GM23248 (cell line): ENCODE measurements at regions not wholly inside any gene's neighbourhood (a gene's known extent, or its start where the extent isn't known, plus 50 kb on each side); places are given as distances from the start of the nearest gene placed in this dataset.

Experiments used
- DNase-seq: peaks from one replicate; pipeline ENCODE4 v3.0.0-alpha.2; 2015
- H2AFZ ChIP-seq: fragments of 200-600 bp; sonication (generic); 2 replicates; pipeline ENCODE4 v1.6.1; 2016; ENCODE audit warnings: antibody characterized with exemption
- H3F3A ChIP-seq: fragments of 200-600 bp; sonication (generic); 2 replicates; pipeline ENCODE4 v1.6.1; 2016; ENCODE audit warnings: mild to moderate bottlenecking, antibody characterized with exemption, mixed run types; ENCODE audit not compliant: insufficient read depth
- H3K27ac ChIP-seq: fragments of 200-600 bp; sonication (generic); 2 replicates; pipeline ENCODE4 v1.5.1; 2016; ENCODE audit warnings: mild to moderate bottlenecking
- H3K27me3 ChIP-seq: fragments of 200-600 bp; sonication (generic); replicated peaks from 2 replicates; pipeline ENCODE4 v1.6.1; 2016; ENCODE audit warnings: mild to moderate bottlenecking; ENCODE audit not compliant: insufficient read depth
- H3K36me3 ChIP-seq: fragments of 200-600 bp; sonication (generic); 2 replicates; pipeline ENCODE4 v1.6.1; 2016; ENCODE audit warnings: low read depth, mild to moderate bottlenecking
- H3K4me1 ChIP-seq: fragments of 200-600 bp; sonication (generic); 2 replicates; pipeline ENCODE4 v1.6.1; 2016; ENCODE audit warnings: mild to moderate bottlenecking; ENCODE audit not compliant: insufficient read depth
- H3K4me2 ChIP-seq: fragments of 200-600 bp; sonication (generic); one replicate; pipeline ENCODE4 v1.6.1; 2016; ENCODE audit warnings: mild to moderate bottlenecking; ENCODE audit not compliant: unreplicated experiment
- H3K4me3 ChIP-seq: fragments of 200-600 bp; sonication (generic); 2 replicates; pipeline ENCODE4 v1.5.1; 2016; ENCODE audit warnings: mild to moderate bottlenecking
- H3K79me2 ChIP-seq: fragments of 200-600 bp; sonication (generic); 2 replicates; pipeline ENCODE4 v1.6.1; 2016; ENCODE audit warnings: mild to moderate bottlenecking; ENCODE audit not compliant: insufficient read depth
- H3K9ac ChIP-seq: fragments of 200-600 bp; sonication (generic); 2 replicates; pipeline ENCODE4 v1.6.1; 2016; ENCODE audit warnings: mild to moderate bottlenecking
- H3K9me2 ChIP-seq: fragments of 200-600 bp; sonication (generic); 2 replicates; pipeline ENCODE4 v1.6.1; 2016; ENCODE audit warnings: mixed run types, mild to moderate bottlenecking, moderate library complexity; ENCODE audit not compliant: insufficient read depth
- H3K9me3 ChIP-seq: fragments of 200-600 bp; sonication (generic); one replicate; pipeline ENCODE4 v1.6.1; 2017; ENCODE audit warnings: low read depth
- H4K20me1 ChIP-seq: fragments of 200-600 bp; sonication (generic); 2 replicates; pipeline ENCODE4 v1.6.0; 2016; ENCODE audit not compliant: insufficient read depth
- EZH2 ChIP-seq: fragments of 200-600 bp; sonication (generic); IDR thresholded peaks from 2 replicates; pipeline ENCODE4 v1.6.1; 2018; ENCODE audit warnings: antibody characterized with exemption, mild to moderate bottlenecking; ENCODE audit not compliant: insufficient read depth, poor library complexity, severe bottlenecking
- EZH2phosphoT487 ChIP-seq: fragments of 200-600 bp; sonication (generic); IDR thresholded peaks from 2 replicates; pipeline ENCODE4 v1.6.1; 2018; ENCODE audit warnings: antibody characterized with exemption, moderate library complexity, mild to moderate bottlenecking, low read depth; ENCODE audit not compliant: insufficient read depth
- WGBS, 2 experiments: methylation state at CpG; one replicate each; pipeline ENCODE4 v1.1.6; 2015 to 2017; ENCODE audit warnings: low lambda C conversion rate in 2 of 2, low coverage in 1 of 2; ENCODE audit errors: missing lambda C conversion rate in 2 of 2; 5-methylcytosine and 5-hydroxymethylcytosine counted together
- in situ Hi-C: fragments of 300-500 bp; cut with MboI; formaldehyde crosslinking; loops from 2 replicates; pipeline ENCODE4 v1.15.0; 2020

DNA sequence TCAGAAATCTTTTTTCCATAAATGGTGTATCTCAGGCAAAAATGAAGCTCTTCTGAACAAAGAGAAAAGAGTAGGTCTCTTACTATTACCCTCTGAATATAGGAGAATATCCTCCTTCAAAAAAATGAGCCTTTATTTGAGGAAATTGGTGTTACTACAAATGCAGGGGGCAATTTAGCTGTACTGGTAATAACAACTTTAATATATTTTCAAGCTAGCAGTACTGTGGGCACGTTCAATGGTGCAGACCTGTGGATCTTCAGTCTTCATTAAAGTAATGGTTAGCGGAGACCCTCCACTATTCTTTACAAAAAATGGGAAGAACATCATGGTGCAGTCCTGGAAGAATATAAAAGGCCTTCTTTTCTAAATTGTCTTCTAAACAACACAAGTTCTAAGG lies 661.3 kb downstream of the TMEM182 start:
- 24 to 30% methylated on average over 2 of the region's 2 CpGs for WGBS, 2 experiments
- in situ Hi-C loops = no loop called here

DNA sequence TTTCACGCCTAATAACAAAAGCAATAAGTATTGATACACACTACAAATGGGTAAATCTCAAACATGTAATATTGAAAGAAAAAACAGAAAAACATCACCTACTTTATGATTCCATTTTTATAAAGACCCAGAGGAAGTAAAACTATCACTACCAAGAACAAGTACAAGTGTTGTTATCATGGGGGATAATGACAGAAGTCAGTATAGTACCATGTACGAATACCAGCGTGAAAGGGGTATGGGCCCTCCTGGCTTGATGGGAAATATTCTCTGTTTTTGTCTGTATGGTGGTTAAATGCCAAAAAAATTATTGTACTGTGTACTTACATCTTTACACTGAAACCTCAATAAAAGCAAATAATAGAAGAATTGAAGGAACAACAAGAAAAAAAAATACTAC lies 665.7 kb downstream of the TMEM182 start:
- Histone ChIP-seq H3K4me1 (no peaks in the 10 kb centered on the region), H3K4me3 (no peak overlapping the region), H3K27me3 (no peaks in the 10 kb centered on the region), H3F3A (no peaks in the 10 kb centered on the region), H3K9me2 (no peaks in the 10 kb centered on the region), H2AFZ (no peak overlapping the region), H4K20me1 (no peaks in the 10 kb centered on the region), H3K9ac (no peak overlapping the region), H3K27ac (no peak overlapping the region), H3K79me2 (no peaks in the 10 kb centered on the region), H3K4me2 (no peak overlapping the region), H3K36me3 (no peaks in the 10 kb centered on the region), H3K9me3 (no peaks in the 10 kb centered on the region)
- no peak for DNase-seq
- 63 to 70% methylated on average over 3 of the region's 3 CpGs for WGBS, 2 experiments
- in situ Hi-C loops = no loop called here
- no peak for TF ChIP-seq EZH2
- TF ChIP-seq EZH2phosphoT487 = no peak

More for the DNA sequence above, 661.3 kb downstream of the TMEM182 start:
- no peaks in the 10 kb centered on the region for H3K4me1 ChIP-seq
- no peaks in the 10 kb centered on the region for H3K36me3 ChIP-seq
- TF ChIP-seq EZH2 = no peak
- TF ChIP-seq EZH2phosphoT487 = no peak
- H3F3A ChIP-seq = no peaks in the 10 kb centered on the region
- H3K9ac ChIP-seq = no peak overlapping the region
- no peak overlapping the region for H2AFZ ChIP-seq
- H3K9me2 ChIP-seq = no peaks in the 10 kb centered on the region
- no peak overlapping the region for H3K4me3 ChIP-seq
- no peaks in the 10 kb centered on the region for H3K9me3 ChIP-seq
- H4K20me1 ChIP-seq = no peaks in the 10 kb centered on the region
- no peak for DNase-seq
- H3K27me3 ChIP-seq = no peaks in the 10 kb centered on the region
- H3K27ac ChIP-seq = no peak overlapping the region
- no peak overlapping the region for H3K4me2 ChIP-seq
- no peaks in the 10 kb centered on the region for H3K79me2 ChIP-seq

DNA sequence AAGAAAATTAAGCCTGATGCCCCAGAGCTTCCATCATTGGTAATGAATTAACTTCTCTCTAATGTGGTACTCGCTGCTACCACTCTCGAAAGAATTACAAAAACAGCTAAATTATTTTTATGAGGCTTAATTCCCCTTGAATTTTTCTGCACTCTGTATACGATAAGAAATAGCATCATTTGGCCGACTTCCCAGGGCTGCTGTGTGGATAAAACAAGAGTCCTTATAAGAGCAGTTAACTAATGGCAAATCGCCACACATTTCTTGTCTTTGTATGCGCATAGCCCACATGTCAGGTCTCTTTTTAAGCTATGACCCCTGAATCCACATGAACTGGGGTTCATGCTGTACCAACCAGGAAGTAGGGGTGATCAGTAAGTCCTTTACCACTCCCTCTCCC lies 668.4 kb downstream of the TMEM182 start:
- Histone ChIP-seq H3K9me2 (no peaks in the 10 kb centered on the region), H3K4me1 (no peaks in the 10 kb centered on the region), H3K4me2 (no peak overlapping the region), H3K27ac (no peak overlapping the region), H3K4me3 (no peak overlapping the region), H3F3A (peaks cover 5% of the 10 kb centered on the region), H3K9ac (no peak overlapping the region), H3K36me3 (no peaks in the 10 kb centered on the region), H3K27me3 (no peaks in the 10 kb centered on the region), H3K79me2 (no peaks in the 10 kb centered on the region), H3K9me3 (no peaks in the 10 kb centered on the region), H2AFZ (no peak overlapping the region), H4K20me1 (no peaks in the 10 kb centered on the region)
- 35 to 38% methylated on average over 6 of the region's 6 CpGs for WGBS, 2 experiments
- TF ChIP-seq EZH2phosphoT487 (no peak), EZH2 (no peak)
- DNase-seq = no peak
- in situ Hi-C loops = no loop called here

DNA sequence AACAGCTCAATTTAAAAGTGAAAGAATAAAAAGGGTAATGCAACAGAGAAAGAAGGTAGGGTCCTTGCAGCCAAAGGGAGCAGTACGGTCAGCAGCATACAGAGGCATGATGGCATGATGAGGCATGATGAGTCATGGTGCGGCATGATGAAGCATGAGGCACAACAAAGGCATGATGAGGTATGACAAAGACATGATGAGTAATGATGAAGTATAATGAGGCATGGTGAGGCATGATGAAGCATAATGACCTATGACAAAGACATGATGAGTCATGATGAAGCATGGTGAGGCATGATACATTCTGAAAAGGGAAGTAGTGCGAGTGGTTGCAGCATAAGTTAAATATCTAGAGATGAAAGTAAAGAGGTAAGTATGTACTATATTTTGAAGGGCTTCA lies 673.2 kb downstream of the TMEM182 start:
- H3K79me2 ChIP-seq = no peaks in the 10 kb centered on the region
- H3K9ac ChIP-seq = no peak overlapping the region
- H3K9me3 ChIP-seq = no peaks in the 10 kb centered on the region
- H3K9me2 ChIP-seq = no peaks in the 10 kb centered on the region
- peak; percentile 10 for DNase-seq
- peaks cover 7% of the 10 kb centered on the region for H3F3A ChIP-seq
- no peak overlapping the region for H3K4me2 ChIP-seq
- in situ Hi-C loops = no loop called here
- H3K4me3 ChIP-seq = no peak overlapping the region
- H3K36me3 ChIP-seq = no peaks in the 10 kb centered on the region
- 64 to 77% methylated on average over 3 of the region's 3 CpGs for WGBS, 2 experiments
- TF ChIP-seq EZH2 (no peak), EZH2phosphoT487 (no peak)
- H3K27me3 ChIP-seq = no peaks in the 10 kb centered on the region
- no peaks in the 10 kb centered on the region for H4K20me1 ChIP-seq
- no peak overlapping the region for H3K27ac ChIP-seq
- H2AFZ ChIP-seq = no peak overlapping the region
- no peaks in the 10 kb centered on the region for H3K4me1 ChIP-seq

DNA sequence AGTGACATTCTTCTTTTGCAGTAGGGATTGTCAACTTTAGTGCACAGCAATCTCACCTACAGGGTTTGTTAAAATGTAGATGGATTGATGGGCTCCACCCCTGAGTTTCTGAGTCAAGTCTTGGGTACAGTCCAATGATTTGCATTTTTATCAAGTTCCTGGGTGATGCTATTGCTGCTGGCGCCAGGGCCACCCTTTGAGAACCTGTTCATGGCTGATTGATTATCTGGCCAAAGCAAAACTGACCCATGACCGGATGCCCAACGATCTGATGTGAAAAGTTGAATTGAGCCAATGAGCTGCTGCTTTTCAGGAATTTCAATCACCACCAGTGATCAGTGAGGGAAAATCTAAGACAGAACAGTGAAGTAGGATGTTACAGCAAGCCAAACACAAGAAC lies 675.3 kb downstream of the TMEM182 start:
- Histone ChIP-seq H3K4me3 (no peak overlapping the region), H3K36me3 (no peaks in the 10 kb centered on the region), H3K79me2 (no peaks in the 10 kb centered on the region), H2AFZ (no peak overlapping the region), H3K9me3 (no peaks in the 10 kb centered on the region), H3K4me2 (no peak overlapping the region), H3K9ac (no peak overlapping the region), H3K9me2 (no peaks in the 10 kb centered on the region), H3K27me3 (no peaks in the 10 kb centered on the region), H4K20me1 (no peaks in the 10 kb centered on the region), H3F3A (peaks cover 7% of the 10 kb centered on the region), H3K27ac (no peak overlapping the region), H3K4me1 (no peaks in the 10 kb centered on the region)
- TF ChIP-seq EZH2phosphoT487 (no peak), EZH2 (no peak)
- WGBS, 2 experiments = 19 to 21% methylated on average over 3 of the region's 3 CpGs
- no peak for DNase-seq
- in situ Hi-C loops = no loop called here
